HEK293 (cell line): ENCODE measurements at regions not wholly inside any gene's neighbourhood (a gene's known extent, or its start where the extent isn't known, plus 50 kb on each side); places are given as distances from the start of the nearest gene placed in this dataset.

Experiments
- CTCF ChIA-PET: fragments of 350-600 bp; formaldehyde crosslinking; extraction: SDS; loops from one replicate; lab custom pipeline; 2021; ENCODE audit warnings: antibody characterized with exemption; lab: Yijun Ruan, JAX
- POLR2A ChIA-PET: fragments of 300-600 bp; formaldehyde crosslinking; extraction: SDS; loops from one replicate; lab custom pipeline; 2020; ENCODE audit warnings: antibody characterized with exemption, inconsistent platforms; lab: Yijun Ruan, JAX
- H3K27ac ChIP-seq: fragments of 200-500 bp; sonication (Bioruptor generic); 2 replicates; pipeline ENCODE4 v1.5.1; 2014; ENCODE audit warnings: low read depth, low read length, control low read depth, inconsistent platforms; ENCODE audit errors: extremely low read depth
- H3K36me3 ChIP-seq, 2 experiments: fragments of 200-500 bp in 1 of 2; sonication (Bioruptor generic) in 1 of 2; 1 replicate in 1 of 2; 2 replicates in 1 of 2; pipeline ENCODE4 v1.5.1; 2014 to 2017; ENCODE audit warnings: inconsistent platforms in 2 of 2, low read length in 2 of 2; ENCODE audit not compliant: control insufficient read depth in 2 of 2, insufficient read depth in 1 of 2
- H3K4me1 ChIP-seq: fragments of 200-500 bp; sonication (Bioruptor generic); 2 replicates; pipeline ENCODE4 v1.5.1; 2014; ENCODE audit warnings: mild to moderate bottlenecking, low read length, inconsistent platforms; ENCODE audit not compliant: control insufficient read depth, insufficient read depth
- H3K4me3 ChIP-seq: 2 replicates; pipeline ENCODE4 v1.5.1; 2011; ENCODE audit warnings: low read depth, mild to moderate bottlenecking, control low read depth, low read length, moderate library complexity
- H3K9me3 ChIP-seq: fragments of 200-500 bp; sonication (Bioruptor generic); 2 replicates; pipeline ENCODE4 v1.5.1; 2014; ENCODE audit warnings: low read depth, low read length, inconsistent platforms; ENCODE audit not compliant: control insufficient read depth, insufficient read depth
- CTCF ChIP-seq: fragments of 450-650 bp; formaldehyde crosslinking; IDR thresholded peaks from 2 replicates; pipeline ENCODE4 v1.5.1; 2016; ENCODE audit warnings: missing biosample characterization, missing genetic modification characterization
- MEIS1 ChIP-seq: sonication (generic); formaldehyde crosslinking; IDR thresholded peaks from 2 replicates; pipeline ENCODE4 v1.8.1; 2022; ENCODE audit warnings: missing genetic modification reagents, mild to moderate bottlenecking, borderline replicate concordance
- OSR2 ChIP-seq: fragments of 450-650 bp; formaldehyde crosslinking; IDR thresholded peaks from 2 replicates; pipeline ENCODE4 v1.5.1; 2016; ENCODE audit warnings: missing biosample characterization, missing genetic modification characterization
- PRDM10 ChIP-seq: fragments of 450-650 bp; formaldehyde crosslinking; IDR thresholded peaks from 2 replicates; pipeline ENCODE4 v1.5.1; 2016; ENCODE audit warnings: missing biosample characterization, missing genetic modification characterization
- ZBTB10 ChIP-seq: fragments of 450-650 bp; formaldehyde crosslinking; IDR thresholded peaks from 2 replicates; pipeline ENCODE4 v1.5.1; 2016; ENCODE audit warnings: missing biosample characterization, missing genetic modification characterization
- ZBTB20 ChIP-seq: fragments of 450-650 bp; formaldehyde crosslinking; IDR thresholded peaks from 2 replicates; pipeline ENCODE4 v1.5.1; 2016; ENCODE audit warnings: missing biosample characterization, missing genetic modification characterization
- ZBTB26 ChIP-seq: fragments of 450-650 bp; formaldehyde crosslinking; optimal IDR thresholded peaks from 2 replicates; pipeline ENCODE3; 2016; ENCODE audit warnings: missing biosample characterization, mild to moderate bottlenecking, missing genetic modification characterization
- ZBTB44 ChIP-seq: fragments of 450-650 bp; IDR thresholded peaks from 2 replicates; pipeline ENCODE4 v1.5.1; 2018; ENCODE audit warnings: missing biosample characterization, mild to moderate bottlenecking, missing genetic modification characterization
- ZNF157 ChIP-seq: fragments of 450-650 bp; formaldehyde crosslinking; IDR thresholded peaks from 2 replicates; pipeline ENCODE4 v1.5.1; 2016; ENCODE audit warnings: missing biosample characterization, missing genetic modification characterization
- ZNF2 ChIP-seq: fragments of 450-650 bp; formaldehyde crosslinking; IDR thresholded peaks from 2 replicates; pipeline ENCODE4 v1.5.1; 2016; ENCODE audit warnings: missing biosample characterization, missing genetic modification characterization
- ZNF341 ChIP-seq: fragments of 450-650 bp; formaldehyde crosslinking; IDR thresholded peaks from 2 replicates; pipeline ENCODE4; 2016; ENCODE audit warnings: low read depth, missing biosample characterization, missing genetic modification characterization
- ZNF510 ChIP-seq: fragments of 450-650 bp; formaldehyde crosslinking; IDR thresholded peaks from 2 replicates; pipeline ENCODE4 v1.5.1; 2018; ENCODE audit warnings: mild to moderate bottlenecking, missing genetic modification characterization, missing biosample characterization; ENCODE audit not compliant: insufficient replicate concordance
- ZNF514 ChIP-seq: fragments of 450-650 bp; formaldehyde crosslinking; IDR thresholded peaks from 2 replicates; pipeline ENCODE4 v1.5.1; 2016; ENCODE audit warnings: missing biosample characterization, missing genetic modification characterization
- ZNF548 ChIP-seq: fragments of 450-650 bp; formaldehyde crosslinking; IDR thresholded peaks from 2 replicates; pipeline ENCODE4 v1.5.1; 2016; ENCODE audit warnings: missing biosample characterization, missing genetic modification characterization
- ZNF549 ChIP-seq: fragments of 450-650 bp; IDR thresholded peaks from 2 replicates; pipeline ENCODE4 v1.5.1; 2018; ENCODE audit warnings: missing biosample characterization, missing genetic modification characterization, mild to moderate bottlenecking, inconsistent platforms, moderate library complexity
- ZNF561 ChIP-seq: fragments of 450-650 bp; IDR thresholded peaks from 2 replicates; pipeline ENCODE4 v1.5.1; 2018; ENCODE audit warnings: missing biosample characterization, missing genetic modification characterization, borderline replicate concordance
- ZNF623 ChIP-seq: fragments of 450-650 bp; formaldehyde crosslinking; IDR thresholded peaks from 2 replicates; pipeline ENCODE4 v1.5.1; 2016; ENCODE audit warnings: missing biosample characterization, missing genetic modification characterization
- ZNF660 ChIP-seq: fragments of 450-650 bp; IDR thresholded peaks from 2 replicates; pipeline ENCODE4 v1.5.1; 2018; ENCODE audit warnings: missing biosample characterization, mild to moderate bottlenecking, missing genetic modification characterization
- ZNF692 ChIP-seq: fragments of 450-650 bp; formaldehyde crosslinking; IDR thresholded peaks from 2 replicates; pipeline ENCODE4 v1.5.1; 2016; ENCODE audit warnings: missing biosample characterization, missing genetic modification characterization
- ZNF785 ChIP-seq: fragments of 450-650 bp; formaldehyde crosslinking; IDR thresholded peaks from 2 replicates; pipeline ENCODE4 v1.5.1; 2016; ENCODE audit warnings: missing biosample characterization, missing genetic modification characterization
- ZSCAN23 ChIP-seq: fragments of 450-650 bp; formaldehyde crosslinking; IDR thresholded peaks from 2 replicates; pipeline ENCODE4 v1.5.1; 2016; ENCODE audit warnings: missing biosample characterization, missing genetic modification characterization
- ZXDB ChIP-seq: fragments of 450-650 bp; formaldehyde crosslinking; IDR thresholded peaks from 2 replicates; pipeline ENCODE4 v1.5.1; 2016; ENCODE audit warnings: missing biosample characterization, missing genetic modification characterization

GRCh38 chr4:117422297-117422696 is 336.9 kb upstream of the TRAM1L1 start:
- TF ChIP-seq ZBTB10 (tag by site-specific recombination) = no peak
- TF ChIP-seq ZNF510 (tag by site-specific recombination) = no peak
- no peak for TF ChIP-seq PRDM10 (tag by site-specific recombination)
- no peak for TF ChIP-seq ZNF341 (tag by site-specific recombination)
- TF ChIP-seq ZNF157 (tag by site-specific recombination) = no peak
- TF ChIP-seq ZBTB20 = no peak
- no peak for TF ChIP-seq ZNF561 (tag by site-specific recombination)
- no peak for TF ChIP-seq ZBTB26 (tag by site-specific recombination)
- Histone ChIP-seq H3K27ac (no peak overlapping the region), H3K36me3 (no peaks in the 10 kb centered on the region), H3K9me3 (no peaks in the 10 kb centered on the region), H3K4me1 (no peaks in the 10 kb centered on the region), H3K4me3 (no peak overlapping the region)
- CTCF ChIA-PET = no interaction called here
- POLR2A ChIA-PET = no interaction called here

GRCh38 chr4:117425636-117426035 is 340.3 kb upstream of the TRAM1L1 start:
- ChIA-PET CTCF (no interaction called here), POLR2A (no interaction called here)
- H3K27ac ChIP-seq = no peak overlapping the region
- no peaks in the 10 kb centered on the region for H3K36me3 ChIP-seq
- H3K4me1 ChIP-seq = no peaks in the 10 kb centered on the region
- TF ChIP-seq ZSCAN23 (tag by site-specific recombination) (no peak), ZNF2 (tag by site-specific recombination) (no peak), ZXDB (tag by site-specific recombination) (no peak), CTCF (tag by site-specific recombination) (no peak), ZNF514 (tag by site-specific recombination) (no peak), OSR2 (tag by site-specific recombination) (no peak), ZNF660 (tag by site-specific recombination) (no peak), ZBTB44 (tag by site-specific recombination) (no peak), ZNF623 (tag by site-specific recombination) (no peak), MEIS1 (CRISPR knock-in tag) (no peak), ZNF785 (tag by site-specific recombination) (no peak), ZNF692 (no peak), ZNF548 (no peak), ZNF549 (tag by site-specific recombination) (no peak)
- TF ChIP-seq, all 188 proteins: peak for 0
- H3K4me3 ChIP-seq = no peak overlapping the region
- H3K9me3 ChIP-seq = no peaks in the 10 kb centered on the region
